Stomach (tissue), 8 donors: ENCODE measurements at regions not wholly inside any gene's neighbourhood (a gene's known extent, or its start where the extent isn't known, plus 50 kb on each side); places are given as distances from the start of the nearest gene placed in this dataset.

Experiments
- DNase-seq, 2 donors: peaks; one replicate each; pipeline versions ENCODE4 v3.0.0 to v3.0.0-alpha.2; 2013 to 2019
- H3K27ac ChIP-seq, 5 donors: fragments of 200-600 bp in 4 of 5; sonication (generic) in 4 of 5; one replicate each; pipeline ENCODE4 v1.5.1; 2013 to 2019; ENCODE audit warnings: mild to moderate bottlenecking in 1 of 5, moderate library complexity in 1 of 5
- H3K27me3 ChIP-seq, 3 donors: fragments of 200-600 bp; sonication (generic); one replicate each; pipeline ENCODE4 v1.5.1; 2017 to 2019; ENCODE audit warnings: mixed run types in 1 of 3
- H3K36me3 ChIP-seq, 4 donors: fragments of 200-600 bp; sonication (generic); 1 replicate in 3 of 4; 2 replicates in 1 of 4; pipeline ENCODE4 v1.5.1; 2016 to 2019
- H3K4me1 ChIP-seq, 4 donors: fragments of 200-600 bp; sonication (generic); one replicate each; pipeline ENCODE4 v1.5.1; 2016 to 2019
- H3K4me3 ChIP-seq, 4 donors: fragments of 200-600 bp; sonication (generic) in 3 of 4; one replicate each; pipeline ENCODE4 v1.5.1; 2016 to 2019; ENCODE audit warnings: mild to moderate bottlenecking in 1 of 4
- H3K9me3 ChIP-seq, 4 donors: fragments of 200-600 bp; sonication (generic); one replicate each; pipeline ENCODE4 v1.5.1; 2016 to 2019
- EP300 ChIP-seq: sonication (generic); formaldehyde crosslinking; IDR thresholded peaks from one replicate; pipeline ENCODE4 v1.6.1; 2017; ENCODE audit warnings: antibody characterized with exemption
- POLR2A ChIP-seq, 4 donors: fragments of 450-650 bp; IDR thresholded peaks; one replicate each; pipeline ENCODE4 v1.6.1; 2016; ENCODE audit warnings: antibody characterized with exemption in 4 of 4, control low read depth in 2 of 4, mild to moderate bottlenecking in 1 of 4, moderate library complexity in 1 of 4
- POLR2AphosphoS5 ChIP-seq, 3 donors: sonication (generic); formaldehyde crosslinking; IDR thresholded peaks; one replicate each; pipeline ENCODE4 v1.6.1; 2016; ENCODE audit warnings: antibody characterized with exemption in 3 of 3
- WGBS, 5 donors: extraction: QIAGEN DNeasy Blood & Tissue Kit in 3 of 5; methylation state at CpG; one replicate each; pipeline versions ENCODE4 v1.1.5 to v1.1.7; 2013 to 2018; 5-methylcytosine and 5-hydroxymethylcytosine counted together
- intact Hi-C: fragments of 100-400 bp; cut with DNase I; formaldehyde crosslinking; loops from one replicate; pipeline ENCODE4 v1.15.1; 2023; ENCODE audit warnings: low total_unique reads
- TF ChIP-seq, protein P1 (sequence below), 7 experiments: fragments of 450-650 bp in 4 of 7; fragments of 200-600 bp in 3 of 7; sonication (generic) in 3 of 7; IDR thresholded peaks; one replicate each; pipeline ENCODE4 v1.5.1; 2016 to 2019; ENCODE audit warnings: antibody characterized with exemption in 7 of 7, control low read depth in 2 of 7, mild to moderate bottlenecking in 1 of 7
- donor health status: healthy with polysubstance abuse.
- donor health status: Bipolar disorder and iron deficiency.
- donor health status: healthy.

GRCh38 chr2:155917380-155917779, 415.1 kb downstream of the NR4A2 start:
- Histone ChIP-seq H3K27me3 (no peaks in the 10 kb centered on the region), H3K4me3 (no peak overlapping the region), H3K36me3 (no peaks in the 10 kb centered on the region), H3K9me3 (no peaks in the 10 kb centered on the region), H3K27ac (no peak overlapping the region), H3K4me1 (no peaks in the 10 kb centered on the region)
- intact Hi-C loops, result no loop called here
- no peak for DNase-seq
- 86 to 94% (median 90%) methylated on average over 1 of the region's 1 CpG for WGBS, 5 donors
- TF ChIP-seq POLR2AphosphoS5 (IDR thresholded peaks at IDR 0.05), result no peak

- DNase-seq, result no peak
- intact Hi-C loops, result no loop called here
- Histone ChIP-seq H3K27me3 (no peaks in the 10 kb centered on the region), H3K36me3 (no peaks in the 10 kb centered on the region), H3K4me1 (no peaks in the 10 kb centered on the region), H3K4me3 (no peak overlapping the region), H3K9me3 (no peaks in the 10 kb centered on the region), H3K27ac (no peak overlapping the region)
- TF ChIP-seq, protein P1, sequence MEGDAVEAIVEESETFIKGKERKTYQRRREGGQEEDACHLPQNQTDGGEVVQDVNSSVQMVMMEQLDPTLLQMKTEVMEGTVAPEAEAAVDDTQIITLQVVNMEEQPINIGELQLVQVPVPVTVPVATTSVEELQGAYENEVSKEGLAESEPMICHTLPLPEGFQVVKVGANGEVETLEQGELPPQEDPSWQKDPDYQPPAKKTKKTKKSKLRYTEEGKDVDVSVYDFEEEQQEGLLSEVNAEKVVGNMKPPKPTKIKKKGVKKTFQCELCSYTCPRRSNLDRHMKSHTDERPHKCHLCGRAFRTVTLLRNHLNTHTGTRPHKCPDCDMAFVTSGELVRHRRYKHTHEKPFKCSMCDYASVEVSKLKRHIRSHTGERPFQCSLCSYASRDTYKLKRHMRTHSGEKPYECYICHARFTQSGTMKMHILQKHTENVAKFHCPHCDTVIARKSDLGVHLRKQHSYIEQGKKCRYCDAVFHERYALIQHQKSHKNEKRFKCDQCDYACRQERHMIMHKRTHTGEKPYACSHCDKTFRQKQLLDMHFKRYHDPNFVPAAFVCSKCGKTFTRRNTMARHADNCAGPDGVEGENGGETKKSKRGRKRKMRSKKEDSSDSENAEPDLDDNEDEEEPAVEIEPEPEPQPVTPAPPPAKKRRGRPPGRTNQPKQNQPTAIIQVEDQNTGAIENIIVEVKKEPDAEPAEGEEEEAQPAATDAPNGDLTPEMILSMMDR (IDR thresholded peaks at IDR 0.05), result no peak
- no peak for TF ChIP-seq EP300
- no peak for TF ChIP-seq POLR2A (IDR thresholded peaks at IDR 0.05)
- TF ChIP-seq POLR2AphosphoS5 (IDR thresholded peaks at IDR 0.05), result no peak
Observed at GRCh38 chr2:155913356-155913755, 419.2 kb downstream of the NR4A2 start.

DNA sequence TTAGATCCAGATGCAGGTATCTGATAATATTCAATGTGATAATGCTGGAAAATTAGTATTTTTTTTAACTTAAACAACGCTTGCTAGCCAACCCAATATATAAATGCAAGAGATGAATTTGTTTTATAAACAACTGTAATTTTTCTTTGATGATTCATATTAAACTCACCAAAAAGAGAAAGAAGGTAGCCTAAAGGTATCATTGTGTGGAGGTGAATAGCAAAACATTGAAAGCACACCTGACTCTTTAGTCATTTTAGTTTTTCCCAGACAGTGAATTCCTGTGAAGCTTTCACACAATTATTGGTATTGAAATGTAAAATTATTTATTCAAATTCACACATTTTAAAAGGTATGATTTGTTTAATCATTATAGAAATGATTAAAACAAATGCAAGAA, 424.0 kb downstream of the NR4A2 start:
- no peaks in the 10 kb centered on the region for H3K27me3 ChIP-seq
- intact Hi-C loops, result no loop called here
- H3K27ac ChIP-seq, result no peak overlapping the region
- no peaks in the 10 kb centered on the region for H3K36me3 ChIP-seq
- H3K4me3 ChIP-seq, result no peak overlapping the region
- no peak for DNase-seq
- no peaks in the 10 kb centered on the region for H3K9me3 ChIP-seq
- 81 to 96% (median 84%) methylated on average over 1 of the region's 1 CpG for WGBS, 5 donors
- TF ChIP-seq POLR2AphosphoS5 (IDR thresholded peaks at IDR 0.05) (no peak), POLR2A (IDR thresholded peaks at IDR 0.05) (no peak), EP300 (no peak)
- TF ChIP-seq, protein P1 (IDR thresholded peaks at IDR 0.05), result no peak
- no peaks in the 10 kb centered on the region for H3K4me1 ChIP-seq

- no peak overlapping the region for H3K4me3 ChIP-seq
- intact Hi-C loops, result no loop called here
- no peaks in the 10 kb centered on the region for H3K27me3 ChIP-seq
- no peak for DNase-seq
- H3K27ac ChIP-seq, result no peak overlapping the region
- no peaks in the 10 kb centered on the region for H3K9me3 ChIP-seq
- WGBS, 5 donors, result 86 to 96% (median 90%) methylated on average over 3 of the region's 3 CpGs
- no peak for TF ChIP-seq POLR2A (IDR thresholded peaks at IDR 0.05)
- TF ChIP-seq, protein P1 (IDR thresholded peaks at IDR 0.05), result no peak
- no peak for TF ChIP-seq EP300
- no peak for TF ChIP-seq POLR2AphosphoS5 (IDR thresholded peaks at IDR 0.05)
- no peaks in the 10 kb centered on the region for H3K36me3 ChIP-seq
- no peaks in the 10 kb centered on the region for H3K4me1 ChIP-seq
Observed at GRCh38 chr2:155907211-155907610, 425.3 kb downstream of the NR4A2 start.

GRCh38 chr2:155905657-155906056, 426.9 kb downstream of the NR4A2 start:
- WGBS, 5 donors, result 30 to 60% (median 37%) methylated on average over 1 of the region's 1 CpG
- intact Hi-C loops, result no loop called here
- H3K27me3 ChIP-seq, result no peaks in the 10 kb centered on the region

More at GRCh38 chr2:155905657-155906056, 426.9 kb downstream of the NR4A2 start:
- Histone ChIP-seq H3K36me3 (no peaks in the 10 kb centered on the region), H3K4me3 (no peak overlapping the region), H3K9me3 (no peaks in the 10 kb centered on the region), H3K27ac (no peak overlapping the region), H3K4me1 (no peaks in the 10 kb centered on the region)
- TF ChIP-seq POLR2AphosphoS5 (IDR thresholded peaks at IDR 0.05) (no peak), EP300 (no peak), POLR2A (IDR thresholded peaks at IDR 0.05) (no peak)
- TF ChIP-seq, protein P1 (IDR thresholded peaks at IDR 0.05), result no peak
- no peak for DNase-seq
